ENCODE measurements at regions not wholly inside any gene's neighbourhood (a gene's known extent, or its start where the extent isn't known, plus 50 kb on each side); places are given as distances from the start of the nearest gene placed in this dataset.

DNA sequence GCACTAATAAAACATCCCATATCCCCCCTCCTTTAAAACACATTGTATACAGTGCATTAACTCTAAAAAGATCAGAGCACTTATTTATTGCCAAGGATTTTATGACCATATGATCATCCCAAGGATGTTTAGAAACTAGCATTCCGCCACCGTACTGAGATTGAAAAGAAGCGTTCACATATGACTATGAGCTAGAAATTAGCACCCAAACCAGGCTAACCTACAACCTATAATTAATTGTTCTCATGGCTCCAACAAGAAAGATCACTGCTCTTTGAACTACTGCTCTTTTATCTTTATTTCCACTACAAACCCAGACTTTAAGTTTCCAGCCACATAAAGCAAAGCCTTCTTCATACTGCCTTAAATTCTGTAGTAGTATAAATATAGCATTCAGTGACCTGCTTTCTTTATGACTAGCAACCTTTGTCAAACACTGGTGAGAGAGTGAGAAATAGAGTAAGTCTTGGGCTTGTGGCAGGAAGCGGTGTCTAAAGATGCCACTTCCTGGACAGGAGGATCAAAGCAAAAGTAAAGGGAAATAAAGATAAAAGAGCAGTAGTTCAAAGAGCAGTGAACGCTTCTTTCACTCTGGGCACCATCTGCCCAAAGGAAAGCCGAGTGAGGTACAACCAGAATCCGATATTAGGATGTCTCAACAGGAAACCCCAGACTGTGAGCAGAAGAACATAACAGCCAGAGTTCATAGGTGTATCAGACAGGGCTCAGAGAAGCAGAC lies 151.1 kb upstream of the ERCC6L2 start:
- Histone ChIP-seq H3K27me3 (no peaks in the 10 kb centered on the region), H3K9me3 (no peaks in the 10 kb centered on the region), H3K4me3 (no peak overlapping the region), H3K27ac (no peak overlapping the region), H3K36me3 (no peaks in the 10 kb centered on the region), H3K4me1 (ENCODE audit: insufficient read depth) (peaks cover 4% of the 10 kb centered on the region)
- DNase-seq: no peak
- intact Hi-C loops (cut with DNase I): loop anchor here in 2 of 4 donors (10.0 kb wide), 1 partner anchor 490 kb away; no protein-coding TSS in a partner anchor
- no peak for TF ChIP-seq POLR2A (IDR thresholded peaks at IDR 0.05)
- no peak for TF ChIP-seq EP300 (IDR thresholded peaks at IDR 0.05)
- TF ChIP-seq, protein P1, sequence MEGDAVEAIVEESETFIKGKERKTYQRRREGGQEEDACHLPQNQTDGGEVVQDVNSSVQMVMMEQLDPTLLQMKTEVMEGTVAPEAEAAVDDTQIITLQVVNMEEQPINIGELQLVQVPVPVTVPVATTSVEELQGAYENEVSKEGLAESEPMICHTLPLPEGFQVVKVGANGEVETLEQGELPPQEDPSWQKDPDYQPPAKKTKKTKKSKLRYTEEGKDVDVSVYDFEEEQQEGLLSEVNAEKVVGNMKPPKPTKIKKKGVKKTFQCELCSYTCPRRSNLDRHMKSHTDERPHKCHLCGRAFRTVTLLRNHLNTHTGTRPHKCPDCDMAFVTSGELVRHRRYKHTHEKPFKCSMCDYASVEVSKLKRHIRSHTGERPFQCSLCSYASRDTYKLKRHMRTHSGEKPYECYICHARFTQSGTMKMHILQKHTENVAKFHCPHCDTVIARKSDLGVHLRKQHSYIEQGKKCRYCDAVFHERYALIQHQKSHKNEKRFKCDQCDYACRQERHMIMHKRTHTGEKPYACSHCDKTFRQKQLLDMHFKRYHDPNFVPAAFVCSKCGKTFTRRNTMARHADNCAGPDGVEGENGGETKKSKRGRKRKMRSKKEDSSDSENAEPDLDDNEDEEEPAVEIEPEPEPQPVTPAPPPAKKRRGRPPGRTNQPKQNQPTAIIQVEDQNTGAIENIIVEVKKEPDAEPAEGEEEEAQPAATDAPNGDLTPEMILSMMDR (IDR thresholded peaks at IDR 0.05): no peak
- 86 to 92% (median 88%) methylated on average over 7 of the region's 7 CpGs for WGBS, 3 donors

DNA sequence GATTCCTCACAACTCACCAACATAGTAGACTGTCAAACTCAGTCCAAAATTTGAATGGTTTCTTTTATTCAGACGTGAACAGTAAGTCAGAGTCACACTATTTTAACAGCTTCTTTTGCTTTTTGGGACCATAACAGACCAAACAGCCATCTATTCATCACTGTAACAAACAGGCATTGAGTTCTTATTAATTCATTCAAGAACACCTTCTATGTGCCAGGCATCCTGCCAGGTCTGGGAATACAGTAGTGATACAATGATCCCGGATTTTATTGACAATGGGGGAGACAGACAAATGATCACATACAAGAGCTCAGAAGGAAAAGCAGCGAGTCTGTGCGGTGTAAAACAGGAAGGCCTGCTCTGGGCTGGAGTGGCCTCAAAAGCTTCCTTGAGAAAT lies 153.3 kb upstream of the ERCC6L2 start:
- TF ChIP-seq POLR2A (IDR thresholded peaks at IDR 0.05) (no peak), EP300 (IDR thresholded peaks at IDR 0.05) (no peak)
- TF ChIP-seq, protein P1 (IDR thresholded peaks at IDR 0.05): no peak
- Histone ChIP-seq H3K4me3 (no peak overlapping the region), H3K27me3 (no peaks in the 10 kb centered on the region), H3K36me3 (no peaks in the 10 kb centered on the region), H3K9me3 (no peaks in the 10 kb centered on the region), H3K4me1 (ENCODE audit: insufficient read depth) (peaks cover 4% of the 10 kb centered on the region), H3K27ac (no peak overlapping the region)
- WGBS, 3 donors: 84 to 90% (median 87%) methylated on average over 4 of the region's 4 CpGs
- DNase-seq: no peak
- intact Hi-C loops (cut with DNase I): loop anchor here in 2 of 4 donors (10.0 kb wide), 1 partner anchor 493 kb away; no protein-coding TSS in a partner anchor

DNA sequence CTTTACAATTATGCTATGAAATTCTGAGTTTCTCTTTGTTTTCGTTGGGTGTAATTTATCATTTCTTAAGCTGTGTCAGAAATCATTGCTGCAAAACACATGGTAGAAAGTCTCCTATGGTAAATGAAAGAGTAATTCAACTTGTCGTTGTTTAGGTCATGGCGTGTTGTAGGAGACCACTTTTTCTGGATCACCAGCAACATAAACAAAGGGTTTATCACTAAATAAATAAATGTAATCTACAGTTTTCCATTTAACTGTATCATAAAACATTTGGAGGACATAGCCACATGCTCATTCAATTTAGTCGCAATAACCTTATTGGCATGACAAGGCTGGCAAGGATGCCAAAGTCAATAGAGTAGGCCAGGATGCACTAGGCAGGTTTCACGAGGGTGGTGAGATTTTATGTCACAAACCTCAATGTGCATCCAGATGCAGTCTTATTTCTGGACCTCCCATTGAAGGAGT lies 154.4 kb upstream of the ERCC6L2 start:
- Histone ChIP-seq H3K27ac (no peak overlapping the region), H3K27me3 (no peaks in the 10 kb centered on the region), H3K4me1 (ENCODE audit: insufficient read depth) (peaks cover 1% of the 10 kb centered on the region), H3K4me3 (no peak overlapping the region), H3K9me3 (no peaks in the 10 kb centered on the region), H3K36me3 (no peaks in the 10 kb centered on the region)
- WGBS, 3 donors: 39 to 59% (median 54%) methylated on average over 5 of the region's 5 CpGs
- TF ChIP-seq POLR2A (IDR thresholded peaks at IDR 0.05): no peak
- no peak for TF ChIP-seq EP300 (IDR thresholded peaks at IDR 0.05)
- TF ChIP-seq, protein P1 (IDR thresholded peaks at IDR 0.05): no peak
- intact Hi-C loops (cut with DNase I): loop anchor here in 2 of 4 donors (10.0 kb wide), 1 partner anchor 494 kb away; no protein-coding TSS in a partner anchor
- no peak for DNase-seq

DNA sequence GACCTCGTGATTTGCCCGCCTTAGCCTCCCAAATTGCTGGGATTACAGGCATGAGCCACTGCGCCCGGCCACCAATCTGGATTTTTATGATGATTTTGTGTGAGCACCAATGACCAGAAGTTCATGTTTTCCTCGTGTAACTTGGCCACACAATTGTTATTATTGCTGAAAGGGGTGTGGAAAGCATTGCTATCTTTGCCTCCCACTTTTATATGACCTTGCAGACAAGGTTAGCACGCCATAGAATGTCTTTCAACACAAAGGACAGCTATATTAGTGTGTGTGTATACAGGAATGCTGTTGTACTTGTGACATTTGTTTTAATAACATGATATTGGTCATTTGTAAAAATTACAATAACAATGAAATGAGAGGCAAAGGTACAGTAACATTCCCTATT lies 155.0 kb upstream of the ERCC6L2 start:
- Histone ChIP-seq H3K27me3 (no peaks in the 10 kb centered on the region), H3K36me3 (no peaks in the 10 kb centered on the region), H3K4me1 (ENCODE audit: insufficient read depth) (peaks cover 1% of the 10 kb centered on the region), H3K4me3 (no peak overlapping the region), H3K9me3 (no peaks in the 10 kb centered on the region), H3K27ac (no peak overlapping the region)
- no peak for DNase-seq
- intact Hi-C loops (cut with DNase I): loop anchor here in 2 of 4 donors (10.0 kb wide), 1 partner anchor 494 kb away; no protein-coding TSS in a partner anchor
- WGBS, 3 donors: 55 to 67% (median 65%) methylated on average over 6 of the region's 6 CpGs
- TF ChIP-seq, protein P1 (IDR thresholded peaks at IDR 0.05): no peak
- TF ChIP-seq POLR2A (IDR thresholded peaks at IDR 0.05) (no peak), EP300 (IDR thresholded peaks at IDR 0.05) (no peak)
